Osteocyte (in vitro differentiated cells): ENCODE measurements at regions not wholly inside any gene's neighbourhood (a gene's known extent, or its start where the extent isn't known, plus 50 kb on each side); places are given as distances from the start of the nearest gene placed in this dataset.

Experiments
- DNase-seq: peaks from one replicate; pipeline ENCODE4 v3.0.0; 2021; ENCODE audit warnings: mixed read lengths; ENCODE audit not compliant: unreplicated experiment; ENCODE audit errors: extremely low spot score
- H3K27ac Mint-ChIP-seq: one replicate; pipeline ENCODE4 v1.8.0; 2021; ENCODE audit warnings: mild to moderate bottlenecking, mixed read lengths; ENCODE audit not compliant: unreplicated experiment
- H3K27me3 Mint-ChIP-seq: one replicate; pipeline ENCODE4 v1.8.0; 2021; ENCODE audit warnings: mixed read lengths; ENCODE audit not compliant: unreplicated experiment
- H3K36me3 Mint-ChIP-seq: one replicate; pipeline ENCODE4 v1.8.0; 2021; ENCODE audit warnings: mixed read lengths; ENCODE audit not compliant: unreplicated experiment
- H3K4me1 Mint-ChIP-seq: one replicate; pipeline ENCODE4 v1.8.0; 2021; ENCODE audit warnings: mixed read lengths; ENCODE audit not compliant: unreplicated experiment
- H3K4me3 Mint-ChIP-seq: one replicate; pipeline ENCODE4 v1.8.0; 2021; ENCODE audit warnings: mild to moderate bottlenecking, moderate library complexity, mixed read lengths; ENCODE audit not compliant: unreplicated experiment
- H3K9me3 Mint-ChIP-seq: one replicate; pipeline ENCODE4 v1.8.0; 2021; ENCODE audit warnings: mixed read lengths; ENCODE audit not compliant: unreplicated experiment
- TF ChIP-seq, protein P1 (sequence below): fragments of 200-600 bp; sonication (generic); IDR thresholded peaks from 2 replicates; pipeline ENCODE4 v1.5.0; 2021; ENCODE audit warnings: antibody characterized with exemption, mild to moderate bottlenecking, moderate library complexity

DNA sequence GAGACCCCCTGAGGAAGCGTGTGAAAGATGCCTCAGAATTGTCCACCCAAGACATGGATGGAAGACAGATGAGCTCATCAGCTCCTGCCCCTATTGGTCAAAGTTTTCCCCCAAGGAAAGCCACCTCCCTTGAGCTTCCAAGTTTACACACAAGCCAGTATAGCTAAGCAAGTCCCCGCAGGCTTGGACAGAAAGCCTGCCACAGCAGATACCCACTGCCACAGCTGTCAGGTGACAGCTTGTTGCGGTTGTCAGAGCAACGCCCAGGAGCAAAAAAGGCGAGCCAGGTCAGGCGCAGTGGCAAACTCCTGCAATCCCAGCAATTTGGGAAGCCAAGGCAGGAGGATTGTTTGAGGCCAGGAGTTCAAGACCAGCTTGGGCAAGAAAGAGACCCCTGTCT is 60.9 kb upstream of the IFNAR2 start:
- H3K27ac Mint-ChIP-seq = no peak overlapping the region
- TF ChIP-seq, protein P1, sequence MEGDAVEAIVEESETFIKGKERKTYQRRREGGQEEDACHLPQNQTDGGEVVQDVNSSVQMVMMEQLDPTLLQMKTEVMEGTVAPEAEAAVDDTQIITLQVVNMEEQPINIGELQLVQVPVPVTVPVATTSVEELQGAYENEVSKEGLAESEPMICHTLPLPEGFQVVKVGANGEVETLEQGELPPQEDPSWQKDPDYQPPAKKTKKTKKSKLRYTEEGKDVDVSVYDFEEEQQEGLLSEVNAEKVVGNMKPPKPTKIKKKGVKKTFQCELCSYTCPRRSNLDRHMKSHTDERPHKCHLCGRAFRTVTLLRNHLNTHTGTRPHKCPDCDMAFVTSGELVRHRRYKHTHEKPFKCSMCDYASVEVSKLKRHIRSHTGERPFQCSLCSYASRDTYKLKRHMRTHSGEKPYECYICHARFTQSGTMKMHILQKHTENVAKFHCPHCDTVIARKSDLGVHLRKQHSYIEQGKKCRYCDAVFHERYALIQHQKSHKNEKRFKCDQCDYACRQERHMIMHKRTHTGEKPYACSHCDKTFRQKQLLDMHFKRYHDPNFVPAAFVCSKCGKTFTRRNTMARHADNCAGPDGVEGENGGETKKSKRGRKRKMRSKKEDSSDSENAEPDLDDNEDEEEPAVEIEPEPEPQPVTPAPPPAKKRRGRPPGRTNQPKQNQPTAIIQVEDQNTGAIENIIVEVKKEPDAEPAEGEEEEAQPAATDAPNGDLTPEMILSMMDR = no peak
- H3K36me3 Mint-ChIP-seq = no peaks in the 10 kb centered on the region
- no peak overlapping the region for H3K4me3 Mint-ChIP-seq
- H3K9me3 Mint-ChIP-seq = no peaks in the 10 kb centered on the region
- no peak for DNase-seq
- peaks cover 53% of the 10 kb centered on the region for H3K27me3 Mint-ChIP-seq
- H3K4me1 Mint-ChIP-seq = no peaks in the 10 kb centered on the region

DNA sequence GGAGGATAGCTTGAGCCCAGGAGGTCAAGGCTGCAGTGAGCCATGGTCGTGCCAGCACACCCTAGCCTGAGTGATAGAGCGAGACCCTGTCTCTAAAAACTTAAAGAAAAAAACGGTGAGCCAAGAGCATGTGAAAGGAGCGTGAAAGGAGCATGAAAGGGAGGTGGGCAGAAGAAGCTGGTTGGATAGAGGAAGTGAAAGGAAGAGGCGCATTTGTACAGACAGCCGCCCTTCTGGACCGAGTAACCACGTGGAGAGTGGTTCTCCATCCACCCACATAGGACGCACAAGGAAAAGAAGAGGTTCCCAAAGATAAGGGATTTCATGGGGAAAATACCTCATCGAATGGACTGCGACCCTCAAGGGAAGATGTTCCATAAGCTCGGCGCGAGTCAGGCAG is 60.4 kb upstream of the IFNAR2 start:
- Mint-ChIP-seq H3K4me1 (no peaks in the 10 kb centered on the region), H3K36me3 (no peaks in the 10 kb centered on the region), H3K9me3 (no peaks in the 10 kb centered on the region), H3K27me3 (peaks cover 51% of the 10 kb centered on the region), H3K4me3 (no peak overlapping the region), H3K27ac (no peak overlapping the region)
- no peak for DNase-seq
- TF ChIP-seq, protein P1 = no peak

DNA sequence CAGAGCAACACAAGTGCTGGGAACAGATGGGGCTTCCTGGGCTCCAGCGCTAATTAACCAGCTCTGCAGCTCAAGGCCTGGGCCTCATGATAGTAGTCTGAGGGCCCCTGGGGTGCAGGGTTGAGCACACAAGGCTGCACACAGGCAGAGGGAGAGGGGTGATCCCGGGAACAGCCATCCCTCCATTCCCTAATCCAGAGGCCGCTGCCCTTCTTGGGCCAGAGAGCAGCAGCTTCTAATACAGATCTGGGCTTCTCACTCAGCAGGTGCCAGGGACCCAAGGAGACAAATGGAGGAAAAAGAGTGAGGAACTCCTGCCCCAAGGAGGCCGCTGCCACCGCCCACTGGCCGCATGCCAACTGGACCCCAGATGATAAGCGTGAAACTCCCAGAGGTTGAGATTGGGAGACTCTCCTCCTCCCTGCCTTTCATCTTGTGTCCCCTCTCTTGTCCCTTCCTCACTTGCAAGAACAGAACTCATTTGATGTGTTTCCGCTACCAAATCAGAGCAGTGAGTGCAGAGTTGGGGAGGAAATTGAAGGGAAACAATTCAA is 58.0 kb upstream of the IFNAR2 start:
- no peak overlapping the region for H3K27ac Mint-ChIP-seq
- TF ChIP-seq, protein P1 = no peak

DNA sequence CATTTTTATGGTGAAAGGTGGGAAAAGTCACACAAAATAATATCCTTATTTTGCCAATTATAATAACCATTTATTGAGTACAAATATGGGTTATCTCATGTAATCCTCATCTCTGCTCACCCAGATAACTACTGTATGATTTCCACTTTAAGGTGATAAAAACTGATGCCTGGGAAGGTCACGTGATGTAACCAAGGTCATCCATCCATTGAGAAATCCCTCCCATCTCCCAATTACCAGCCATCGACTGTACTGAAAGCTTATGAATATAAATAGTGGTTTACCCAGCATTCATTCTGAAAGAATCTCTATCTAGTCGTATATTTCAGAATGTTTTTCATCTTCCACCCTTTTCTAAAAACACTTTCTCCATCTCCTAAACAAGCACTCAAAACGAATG is 55.0 kb upstream of the IFNAR2 start:
- Mint-ChIP-seq H3K27me3 (peaks cover 47% of the 10 kb centered on the region), H3K9me3 (no peaks in the 10 kb centered on the region)
- TF ChIP-seq, protein P1 = no peak

More for the DNA sequence above, 58.0 kb upstream of the IFNAR2 start:
- Mint-ChIP-seq H3K36me3 (no peaks in the 10 kb centered on the region), H3K4me1 (no peaks in the 10 kb centered on the region), H3K4me3 (no peak overlapping the region), H3K9me3 (no peaks in the 10 kb centered on the region), H3K27me3 (peaks cover 58% of the 10 kb centered on the region)
- DNase-seq = no peak

More for the DNA sequence above, 55.0 kb upstream of the IFNAR2 start:
- Mint-ChIP-seq H3K27ac (no peak overlapping the region), H3K4me3 (no peak overlapping the region), H3K36me3 (no peaks in the 10 kb centered on the region), H3K4me1 (no peaks in the 10 kb centered on the region)
- DNase-seq = no peak
